ENCODE measurements at regions not wholly inside any gene's neighbourhood (a gene's known extent, or its start where the extent isn't known, plus 50 kb on each side); places are given as distances from the start of the nearest gene placed in this dataset.
"Not testable (repeated sequence)": the region's sequence is repeated elsewhere in the genome, so short reads cannot be mapped to it uniquely, and the experiment has no call there.

- TF ChIP-seq CTCF (IDR thresholded peaks at IDR 0.05; ENCODE audit: insufficient read depth, low read length, poor library complexity, severe bottlenecking) (no peak), EZH2phosphoT487 (conservative IDR thresholded peaks at IDR 0.05; ENCODE audit: low read length) (no peak)
These were observed 997.0 kb upstream of the POT1 start for GRCh38 chr7:125926621-125927020.

GRCh38 chr7:125924037-125924436 is 994.4 kb upstream of the POT1 start:
- Histone ChIP-seq H3K4me2 (ENCODE audit: low read depth, low read length, poor library complexity, severe bottlenecking) (no peak overlapping the region), H3K4me3 (ENCODE audit: insufficient read depth, low read length, poor library complexity, severe bottlenecking) (no peak overlapping the region), H3K9me2 (replicated peaks; ENCODE audit: insufficient read depth, low read length) (no peaks in the 10 kb centered on the region), H3K79me2 (ENCODE audit: insufficient read depth, low read length) (no peaks in the 10 kb centered on the region), H4K20me1 (ENCODE audit: low read depth, low read length) (no peaks in the 10 kb centered on the region), H3K9me3 (ENCODE audit: insufficient read depth, low read length) (no peaks in the 10 kb centered on the region), H3K9ac (ENCODE audit: low read length) (no peak overlapping the region), H3K27ac (ENCODE audit: low read depth, low read length) (no peak overlapping the region), H2AFZ (ENCODE audit: low read depth, low read length, severe bottlenecking) (no peak overlapping the region), H3F3A (ENCODE audit: insufficient read depth) (no peaks in the 10 kb centered on the region), H3K36me3 (ENCODE audit: low read length) (no peaks in the 10 kb centered on the region), H3K27me3 (ENCODE audit: low read length) (no peaks in the 10 kb centered on the region)
- TF ChIP-seq CTCF (IDR thresholded peaks at IDR 0.05; ENCODE audit: insufficient read depth, low read length, poor library complexity, severe bottlenecking) (no peak), EZH2phosphoT487 (conservative IDR thresholded peaks at IDR 0.05; ENCODE audit: low read length) (no peak)

More at GRCh38 chr7:125926621-125927020, 997.0 kb upstream of the POT1 start:
- no peaks in the 10 kb centered on the region for H3K9me2 ChIP-seq (replicated peaks; ENCODE audit: insufficient read depth, low read length)
- no peak overlapping the region for H3K27ac ChIP-seq (ENCODE audit: low read depth, low read length)
- H3K79me2 ChIP-seq (ENCODE audit: insufficient read depth, low read length): no peaks in the 10 kb centered on the region
- H2AFZ ChIP-seq (ENCODE audit: low read depth, low read length, severe bottlenecking): no peak overlapping the region
- no peaks in the 10 kb centered on the region for H3F3A ChIP-seq (ENCODE audit: insufficient read depth)
- H3K4me3 ChIP-seq (ENCODE audit: insufficient read depth, low read length, poor library complexity, severe bottlenecking): no peak overlapping the region
- no peaks in the 10 kb centered on the region for H3K9me3 ChIP-seq (ENCODE audit: insufficient read depth, low read length)
- H3K27me3 ChIP-seq (ENCODE audit: low read length): no peaks in the 10 kb centered on the region
- no peaks in the 10 kb centered on the region for H4K20me1 ChIP-seq (ENCODE audit: low read depth, low read length)
- no peak overlapping the region for H3K9ac ChIP-seq (ENCODE audit: low read length)
- no peaks in the 10 kb centered on the region for H3K36me3 ChIP-seq (ENCODE audit: low read length)
- no peak overlapping the region for H3K4me2 ChIP-seq (ENCODE audit: low read depth, low read length, poor library complexity, severe bottlenecking)

- not testable (repeated sequence) for H3K9ac ChIP-seq (ENCODE audit: low read length); H3K9me3 ChIP-seq (ENCODE audit: insufficient read depth, low read length); H2AFZ ChIP-seq (ENCODE audit: low read depth, low read length, severe bottlenecking); H3K27me3 ChIP-seq (ENCODE audit: low read length); H3K36me3 ChIP-seq (ENCODE audit: low read length); H3K9me2 ChIP-seq (replicated peaks; ENCODE audit: insufficient read depth, low read length); H3K79me2 ChIP-seq (ENCODE audit: insufficient read depth, low read length); H3F3A ChIP-seq (ENCODE audit: insufficient read depth); H3K27ac ChIP-seq (ENCODE audit: low read depth, low read length); H4K20me1 ChIP-seq (ENCODE audit: low read depth, low read length); H3K4me3 ChIP-seq (ENCODE audit: insufficient read depth, low read length, poor library complexity, severe bottlenecking); H3K4me2 ChIP-seq (ENCODE audit: low read depth, low read length, poor library complexity, severe bottlenecking)
These were observed 985.8 kb upstream of the POT1 start for GRCh38 chr7:125915381-125915948.

GRCh38 chr7:125908711-125909110 is 979.1 kb upstream of the POT1 start:
- H2AFZ ChIP-seq (ENCODE audit: low read depth, low read length, severe bottlenecking): no peak overlapping the region
- no peak overlapping the region for H3K4me3 ChIP-seq (ENCODE audit: insufficient read depth, low read length, poor library complexity, severe bottlenecking)
- TF ChIP-seq EZH2phosphoT487 (conservative IDR thresholded peaks at IDR 0.05; ENCODE audit: low read length) (no peak), CTCF (IDR thresholded peaks at IDR 0.05; ENCODE audit: insufficient read depth, low read length, poor library complexity, severe bottlenecking) (no peak)

More at GRCh38 chr7:125908711-125909110, 979.1 kb upstream of the POT1 start:
- H3K9me2 ChIP-seq (replicated peaks; ENCODE audit: insufficient read depth, low read length): no peaks in the 10 kb centered on the region
- no peak overlapping the region for H3K9ac ChIP-seq (ENCODE audit: low read length)
- H3K27ac ChIP-seq (ENCODE audit: low read depth, low read length): no peak overlapping the region
- H4K20me1 ChIP-seq (ENCODE audit: low read depth, low read length): no peaks in the 10 kb centered on the region
- H3K9me3 ChIP-seq (ENCODE audit: insufficient read depth, low read length): no peaks in the 10 kb centered on the region
- no peaks in the 10 kb centered on the region for H3F3A ChIP-seq (ENCODE audit: insufficient read depth)
- no peaks in the 10 kb centered on the region for H3K36me3 ChIP-seq (ENCODE audit: low read length)
- H3K27me3 ChIP-seq (ENCODE audit: low read length): no peaks in the 10 kb centered on the region
- H3K79me2 ChIP-seq (ENCODE audit: insufficient read depth, low read length): no peaks in the 10 kb centered on the region
- no peak overlapping the region for H3K4me2 ChIP-seq (ENCODE audit: low read depth, low read length, poor library complexity, severe bottlenecking)
